Trophoblast cell (in vitro differentiated cells and primary cell): ENCODE measurements at regions not wholly inside any gene's neighbourhood (a gene's known extent, or its start where the extent isn't known, plus 50 kb on each side); places are given as distances from the start of the nearest gene placed in this dataset.

Experiments
- DNase-seq, 2 donors: peaks; one replicate each; pipeline ENCODE4 v3.0.0-alpha.2; 2016
- H2AFZ ChIP-seq: 2 replicates; pipeline ENCODE4 v1.6.1; 2013; ENCODE audit warnings: low read length, moderate library complexity, mild to moderate bottlenecking; ENCODE audit not compliant: insufficient read depth, poor library complexity
- H2AK5ac ChIP-seq: 2 replicates; pipeline ENCODE4 v1.6.1; 2013; ENCODE audit warnings: mild to moderate bottlenecking, low read length
- H2BK120ac ChIP-seq: 2 replicates; pipeline ENCODE4 v1.6.1; 2013; ENCODE audit warnings: low read length, mild to moderate bottlenecking, moderate library complexity; ENCODE audit not compliant: insufficient read depth, poor library complexity
- H2BK12ac ChIP-seq: 2 replicates; pipeline ENCODE4 v1.6.1; 2013; ENCODE audit warnings: mild to moderate bottlenecking, low read length, moderate library complexity
- H2BK5ac ChIP-seq: 2 replicates; pipeline ENCODE4 v1.6.1; 2013; ENCODE audit warnings: low read length, low read depth, moderate library complexity, mild to moderate bottlenecking; ENCODE audit not compliant: poor library complexity
- H3K14ac ChIP-seq: 2 replicates; pipeline ENCODE4 v1.6.1; 2013; ENCODE audit warnings: mild to moderate bottlenecking, low read length
- H3K18ac ChIP-seq: 2 replicates; pipeline ENCODE4 v1.6.1; 2013; ENCODE audit warnings: mild to moderate bottlenecking, low read length
- H3K23ac ChIP-seq: 2 replicates; pipeline ENCODE4 v1.6.1; 2013; ENCODE audit warnings: low read length
- H3K27ac ChIP-seq: 2 replicates; pipeline ENCODE4 v1.5.1; 2013; ENCODE audit warnings: low read depth, mild to moderate bottlenecking, inconsistent platforms, low read length, moderate library complexity
- H3K27me3 ChIP-seq: 2 replicates; pipeline ENCODE4 v1.6.1; 2013; ENCODE audit warnings: inconsistent platforms, mild to moderate bottlenecking, low read length, moderate library complexity; ENCODE audit not compliant: insufficient read depth
- H3K36me3 ChIP-seq, 2 experiments: 1 replicate in 1 of 2; 2 replicates in 1 of 2; pipeline ENCODE4 v1.6.1; 2013; ENCODE audit warnings: low read length in 2 of 2, mild to moderate bottlenecking in 2 of 2, moderate library complexity in 1 of 2; ENCODE audit not compliant: insufficient read depth in 2 of 2, control insufficient read depth in 1 of 2
- H3K4ac ChIP-seq: 2 replicates; pipeline ENCODE4 v1.6.1; 2013; ENCODE audit warnings: low read depth, mild to moderate bottlenecking, low read length, moderate library complexity
- H3K4me1 ChIP-seq, 2 experiments: 1 replicate in 1 of 2; 2 replicates in 1 of 2; pipeline ENCODE4 v1.6.1; 2013; ENCODE audit warnings: low read length in 2 of 2, mild to moderate bottlenecking in 2 of 2, moderate library complexity in 1 of 2; ENCODE audit not compliant: insufficient read depth in 2 of 2, control insufficient read depth in 1 of 2
- H3K4me2 ChIP-seq: 2 replicates; pipeline ENCODE4 v1.6.1; 2013; ENCODE audit warnings: inconsistent platforms, mild to moderate bottlenecking, low read length, moderate library complexity
- H3K4me3 ChIP-seq: 2 replicates; pipeline ENCODE4 v1.5.1; 2013; ENCODE audit warnings: mild to moderate bottlenecking, low read depth, low read length, inconsistent platforms
- H3K79me1 ChIP-seq: one replicate; pipeline ENCODE4 v1.6.1; 2013; ENCODE audit warnings: low read length
- H3K79me2 ChIP-seq: 2 replicates; pipeline ENCODE4 v1.6.1; 2013; ENCODE audit warnings: low read length, mild to moderate bottlenecking; ENCODE audit not compliant: control insufficient read depth, insufficient read depth, poor library complexity
- H3K9ac ChIP-seq: 2 replicates; pipeline ENCODE4 v1.6.1; 2013; ENCODE audit warnings: mild to moderate bottlenecking, low read length
- H3K9me3 ChIP-seq: 2 replicates; pipeline ENCODE4 v1.6.1; 2013; ENCODE audit warnings: low read depth, mild to moderate bottlenecking, control low read depth, inconsistent platforms, low read length; ENCODE audit not compliant: insufficient read depth
- H4K12ac ChIP-seq: 2 replicates; pipeline ENCODE4 v1.6.1; 2013; ENCODE audit warnings: low read depth, mild to moderate bottlenecking, low read length, moderate library complexity
- H4K8ac ChIP-seq: 2 replicates; pipeline ENCODE4 v1.6.1; 2013; ENCODE audit warnings: low read depth, mild to moderate bottlenecking, low read length, moderate library complexity
- H4K91ac ChIP-seq: one replicate; pipeline ENCODE4 v1.6.1; 2013; ENCODE audit warnings: low read depth, mild to moderate bottlenecking, low read length, moderate library complexity
- WGBS: extraction: QIAGEN DNeasy Blood & Tissue Kit; methylation state at CpG from one replicate; pipeline ENCODE4 v1.1.7; 2013; ENCODE audit warnings: missing lambda C conversion rate; ENCODE audit not compliant: insufficient read length, insufficient coverage; ENCODE audit errors: extremely low coverage; 5-methylcytosine and 5-hydroxymethylcytosine counted together

- H3K27me3 ChIP-seq, result no peaks in the 10 kb centered on the region
- no peak overlapping the region for H3K4me3 ChIP-seq
- WGBS, result no CpG with 5 or more reads among the region's 2 CpGs
- H3K27ac ChIP-seq, result no peak overlapping the region
- no peak overlapping the region for H2AFZ ChIP-seq
- no peaks in the 10 kb centered on the region for H3K36me3 ChIP-seq
- H4K12ac ChIP-seq, result no peak overlapping the region
- H3K79me1 ChIP-seq, result no peaks in the 10 kb centered on the region
- H4K8ac ChIP-seq, result no peak overlapping the region
- H3K79me2 ChIP-seq, result no peaks in the 10 kb centered on the region
- no peak overlapping the region for H2BK120ac ChIP-seq
- no peak overlapping the region for H3K14ac ChIP-seq
- no peak overlapping the region for H3K4ac ChIP-seq
- no peak overlapping the region for H3K23ac ChIP-seq
- H3K18ac ChIP-seq, result no peak overlapping the region
- H3K9me3 ChIP-seq, result no peaks in the 10 kb centered on the region
- no peak overlapping the region for H2BK12ac ChIP-seq
- H2AK5ac ChIP-seq, result no peak overlapping the region
- no peak overlapping the region for H4K91ac ChIP-seq
- H3K4me1 ChIP-seq, result no peaks in the 10 kb centered on the region
- no peak overlapping the region for H3K4me2 ChIP-seq
- no peak overlapping the region for H2BK5ac ChIP-seq
- H3K9ac ChIP-seq, result no peak overlapping the region
- DNase-seq, result no peak
Measured at GRCh38 chr4:132498215-132498614, 650.9 kb upstream of the PCDH10 start.

- H3K79me1 ChIP-seq, result no peaks in the 10 kb centered on the region
- H3K27me3 ChIP-seq, result no peaks in the 10 kb centered on the region
- no peaks in the 10 kb centered on the region for H3K36me3 ChIP-seq
- H3K27ac ChIP-seq, result no peak overlapping the region
- H2BK5ac ChIP-seq, result no peak overlapping the region
- no peak overlapping the region for H3K18ac ChIP-seq
- H2BK12ac ChIP-seq, result no peak overlapping the region
- H3K4me3 ChIP-seq, result no peak overlapping the region
- no peak overlapping the region for H3K4ac ChIP-seq
- no peak overlapping the region for H2AK5ac ChIP-seq
- H2BK120ac ChIP-seq, result no peak overlapping the region
- DNase-seq, result peak in 1 of 2 donors; percentile 25
- no peak overlapping the region for H3K23ac ChIP-seq
- H4K8ac ChIP-seq, result no peak overlapping the region
- no peak overlapping the region for H3K9ac ChIP-seq
- H4K12ac ChIP-seq, result no peak overlapping the region
- no peaks in the 10 kb centered on the region for H3K79me2 ChIP-seq
- no peak overlapping the region for H3K4me2 ChIP-seq
- H4K91ac ChIP-seq, result no peak overlapping the region
- H3K14ac ChIP-seq, result no peak overlapping the region
- H3K4me1 ChIP-seq, result no peaks in the 10 kb centered on the region
- H2AFZ ChIP-seq, result no peak overlapping the region
- H3K9me3 ChIP-seq, result no peaks in the 10 kb centered on the region
Measured at GRCh38 chr4:132502096-132502552, 647.0 kb upstream of the PCDH10 start.

- Histone ChIP-seq H2BK120ac (no peak overlapping the region), H2AFZ (no peak overlapping the region), H2BK5ac (no peak overlapping the region), H3K23ac (no peak overlapping the region), H3K36me3 (no peaks in the 10 kb centered on the region), H2AK5ac (no peak overlapping the region), H3K18ac (no peak overlapping the region), H3K27ac (no peak overlapping the region), H4K8ac (no peak overlapping the region), H3K4me2 (no peak overlapping the region), H3K9ac (no peak overlapping the region), H4K12ac (no peak overlapping the region), H3K9me3 (no peaks in the 10 kb centered on the region), H3K4ac (no peak overlapping the region), H3K27me3 (no peaks in the 10 kb centered on the region), H4K91ac (no peak overlapping the region), H3K4me3 (no peak overlapping the region), H3K4me1 (no peaks in the 10 kb centered on the region), H3K79me1 (no peaks in the 10 kb centered on the region), H3K79me2 (no peaks in the 10 kb centered on the region), H2BK12ac (no peak overlapping the region), H3K14ac (no peak overlapping the region)
- no peak for DNase-seq
- WGBS, result no CpG with 5 or more reads among the region's 2 CpGs
Measured at GRCh38 chr4:132504438-132504837, 644.7 kb upstream of the PCDH10 start.

- H2AK5ac ChIP-seq, result no peak overlapping the region
- no peaks in the 10 kb centered on the region for H3K36me3 ChIP-seq
- no peak for DNase-seq
- H3K23ac ChIP-seq, result no peak overlapping the region
- H3K4ac ChIP-seq, result no peak overlapping the region
- H4K8ac ChIP-seq, result no peak overlapping the region
- H2BK12ac ChIP-seq, result no peak overlapping the region
- H3K4me1 ChIP-seq, result no peaks in the 10 kb centered on the region
- H3K18ac ChIP-seq, result no peak overlapping the region
- H2BK120ac ChIP-seq, result no peak overlapping the region
- H2BK5ac ChIP-seq, result no peak overlapping the region
- H3K14ac ChIP-seq, result no peak overlapping the region
- H3K27me3 ChIP-seq, result no peaks in the 10 kb centered on the region
- no peaks in the 10 kb centered on the region for H3K9me3 ChIP-seq
- no peak overlapping the region for H3K27ac ChIP-seq
- no peak overlapping the region for H3K9ac ChIP-seq
- WGBS, result no CpG with 5 or more reads among the region's 2 CpGs
- no peaks in the 10 kb centered on the region for H3K79me2 ChIP-seq
- H4K12ac ChIP-seq, result no peak overlapping the region
- no peaks in the 10 kb centered on the region for H3K79me1 ChIP-seq
- H3K4me3 ChIP-seq, result no peak overlapping the region
- no peak overlapping the region for H4K91ac ChIP-seq
- no peak overlapping the region for H2AFZ ChIP-seq
- no peak overlapping the region for H3K4me2 ChIP-seq
Measured at GRCh38 chr4:132506568-132506967, 642.5 kb upstream of the PCDH10 start.
